GM13976 (cell line): ENCODE measurements at regions not wholly inside any gene's neighbourhood (a gene's known extent, or its start where the extent isn't known, plus 50 kb on each side); places are given as distances from the start of the nearest gene placed in this dataset.
"Not testable (repeated sequence)": the region's sequence is repeated elsewhere in the genome, so short reads cannot be mapped to it uniquely, and the experiment has no call there.

Source experiments
- DNase-seq: peaks from one replicate; pipeline ENCODE4 v3.0.0; 2012; ENCODE audit warnings: low spot score
- in situ Hi-C: fragments of 300-500 bp; cut with MboI; formaldehyde crosslinking; loops from one replicate; pipeline ENCODE4 v1.12.0; 2022; ENCODE audit warnings: low sequenced_read_pairs, mixed read lengths, inconsistent platforms; ENCODE audit not compliant: unreplicated experiment
- TF ChIP-seq, protein P1 (sequence below): IDR thresholded peaks from 2 replicates; pipeline ENCODE4 v1.5.1; 2012; ENCODE audit warnings: borderline replicate concordance, mild to moderate bottlenecking; ENCODE audit not compliant: insufficient read depth; ENCODE audit errors: extremely low read depth, missing control alignments, control extremely low read depth

GRCh38 chr17:54191261-54191660, 368.5 kb downstream of the KIF2B start:
- in situ Hi-C loops: no loop called here
- TF ChIP-seq, protein P1, sequence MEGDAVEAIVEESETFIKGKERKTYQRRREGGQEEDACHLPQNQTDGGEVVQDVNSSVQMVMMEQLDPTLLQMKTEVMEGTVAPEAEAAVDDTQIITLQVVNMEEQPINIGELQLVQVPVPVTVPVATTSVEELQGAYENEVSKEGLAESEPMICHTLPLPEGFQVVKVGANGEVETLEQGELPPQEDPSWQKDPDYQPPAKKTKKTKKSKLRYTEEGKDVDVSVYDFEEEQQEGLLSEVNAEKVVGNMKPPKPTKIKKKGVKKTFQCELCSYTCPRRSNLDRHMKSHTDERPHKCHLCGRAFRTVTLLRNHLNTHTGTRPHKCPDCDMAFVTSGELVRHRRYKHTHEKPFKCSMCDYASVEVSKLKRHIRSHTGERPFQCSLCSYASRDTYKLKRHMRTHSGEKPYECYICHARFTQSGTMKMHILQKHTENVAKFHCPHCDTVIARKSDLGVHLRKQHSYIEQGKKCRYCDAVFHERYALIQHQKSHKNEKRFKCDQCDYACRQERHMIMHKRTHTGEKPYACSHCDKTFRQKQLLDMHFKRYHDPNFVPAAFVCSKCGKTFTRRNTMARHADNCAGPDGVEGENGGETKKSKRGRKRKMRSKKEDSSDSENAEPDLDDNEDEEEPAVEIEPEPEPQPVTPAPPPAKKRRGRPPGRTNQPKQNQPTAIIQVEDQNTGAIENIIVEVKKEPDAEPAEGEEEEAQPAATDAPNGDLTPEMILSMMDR: no peak
- no peak for DNase-seq

DNA sequence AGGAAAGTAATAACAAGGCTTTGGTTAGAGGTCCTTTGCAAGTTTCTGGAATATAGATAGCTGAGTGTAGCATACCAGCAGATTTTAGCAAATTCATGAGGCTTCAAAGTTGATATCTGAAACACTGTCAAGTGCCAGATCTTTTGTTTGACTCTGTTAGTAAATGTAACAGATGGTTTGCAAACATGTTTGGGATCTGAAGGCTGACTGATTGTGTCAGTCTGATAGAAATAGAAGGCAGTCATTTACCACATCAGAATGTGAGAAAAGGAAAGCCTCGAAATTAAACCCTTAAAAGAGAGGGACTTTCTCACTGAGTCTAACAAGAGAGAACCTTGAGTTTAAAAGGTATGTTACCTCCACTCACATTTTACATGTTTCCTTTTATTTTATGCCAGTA, 371.5 kb downstream of the KIF2B start:
- no peak for DNase-seq
- in situ Hi-C loops: no loop called here
- TF ChIP-seq, protein P1: no peak

GRCh38 chr17:54196751-54197150, 374.0 kb downstream of the KIF2B start:
- in situ Hi-C loops: no loop called here
- DNase-seq: no peak
- TF ChIP-seq, protein P1: no peak

DNA sequence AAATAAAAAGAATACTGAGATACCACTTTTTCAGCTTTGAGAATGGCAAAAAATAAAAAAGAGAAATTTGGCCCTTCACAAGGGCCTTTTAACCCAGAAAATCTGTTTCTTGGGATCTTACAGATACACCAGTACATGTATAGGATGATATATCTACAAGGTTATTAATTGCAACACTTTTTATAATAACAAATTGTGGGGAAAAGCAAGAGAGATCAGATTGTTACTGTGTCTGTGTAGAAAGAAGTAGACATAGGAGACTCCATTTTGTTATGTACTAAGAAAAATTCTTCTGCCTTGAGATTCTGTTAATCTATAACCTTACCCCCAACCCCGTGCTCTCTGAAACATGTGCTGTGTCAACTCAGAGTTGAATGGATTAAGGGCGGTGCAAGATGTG, 378.7 kb downstream of the KIF2B start:
- in situ Hi-C loops, DNase-seq: not testable (repeated sequence)

DNA sequence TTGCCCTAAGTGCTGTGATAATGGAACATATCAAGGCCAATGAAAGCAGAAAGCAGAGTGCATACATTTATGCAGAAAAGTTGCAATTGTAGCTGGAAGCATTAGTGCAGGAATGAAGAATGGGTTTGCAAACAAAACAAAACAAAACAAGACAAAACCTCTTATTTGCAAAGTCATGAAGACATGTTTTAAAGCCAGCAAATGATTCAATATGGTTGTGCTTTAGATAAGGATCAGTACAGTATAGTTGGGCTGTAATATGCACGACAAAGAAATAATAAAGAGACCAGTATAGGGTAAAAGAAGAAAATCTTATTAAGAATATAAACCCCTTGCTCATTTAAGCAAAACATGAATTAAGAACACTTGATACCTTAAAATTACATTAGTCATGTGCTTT, 398.1 kb downstream of the KIF2B start:
- TF ChIP-seq, protein P1: no peak
- in situ Hi-C loops: no loop called here

DNA sequence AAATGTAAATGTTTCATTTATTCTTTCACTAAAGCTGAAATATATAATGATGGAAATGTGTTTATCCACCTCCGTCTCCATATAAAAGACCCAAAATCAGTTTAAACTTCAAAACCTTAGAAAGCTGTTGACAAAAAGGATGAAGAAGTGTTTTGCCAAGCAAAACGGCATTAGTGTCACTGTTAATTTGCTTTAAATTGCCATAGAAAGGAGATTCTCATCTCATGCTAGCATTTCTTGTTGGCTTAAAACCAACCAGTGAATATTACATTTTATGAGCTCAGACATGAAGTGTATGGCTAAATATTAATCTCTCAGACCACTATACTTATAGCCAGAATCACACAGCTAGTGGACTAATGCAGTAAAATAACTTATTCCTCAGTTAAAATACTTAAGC, 398.8 kb downstream of the KIF2B start:
- no peak for DNase-seq
- TF ChIP-seq, protein P1: no peak
- in situ Hi-C loops: no loop called here

More for the DNA sequence above, 398.1 kb downstream of the KIF2B start:
- DNase-seq: no peak

GRCh38 chr17:54235571-54235970, 412.8 kb downstream of the KIF2B start:
- in situ Hi-C loops: no loop called here
- no peak for DNase-seq
- TF ChIP-seq, protein P1: no peak
